Vagina (tissue), 2 donors: ENCODE measurements at regions not wholly inside any gene's neighbourhood (a gene's known extent, or its start where the extent isn't known, plus 50 kb on each side); places are given as distances from the start of the nearest gene placed in this dataset.

Source experiments
- CTCF ChIP-seq, 3 experiments: fragments of 450-650 bp in 2 of 3; fragments of 200-600 bp in 1 of 3; sonication (generic) in 1 of 3; IDR thresholded peaks; one replicate each; pipeline ENCODE4 v1.5.1; 2017 to 2019; ENCODE audit warnings: antibody characterized with exemption in 3 of 3, mild to moderate bottlenecking in 2 of 3, moderate library complexity in 2 of 3
- POLR2A ChIP-seq, 2 donors: fragments of 450-650 bp; IDR thresholded peaks; one replicate each; pipeline ENCODE4 v1.6.1; 2017; ENCODE audit warnings: antibody characterized with exemption in 2 of 2, mild to moderate bottlenecking in 2 of 2, moderate library complexity in 2 of 2
- POLR2AphosphoS5 ChIP-seq, 2 donors: sonication (generic); formaldehyde crosslinking; IDR thresholded peaks; one replicate each; pipeline ENCODE4 v1.9.0; 2017; ENCODE audit warnings: antibody characterized with exemption in 2 of 2, mild to moderate bottlenecking in 2 of 2, low read depth in 1 of 2; ENCODE audit not compliant: insufficient read depth in 1 of 2

- TF ChIP-seq CTCF (IDR thresholded peaks at IDR 0.05) (no peak), POLR2AphosphoS5 (IDR thresholded peaks at IDR 0.05; ENCODE audit: insufficient read depth in 1 of 2, low read depth in 1 of 2) (no peak), POLR2A (IDR thresholded peaks at IDR 0.05) (no peak)
These were observed 77.8 kb downstream of the PDCL3 start for GRCh38 chr2:100640431-100641124.
